Glomerular endothelial cell (primary cell): ENCODE measurements at regions not wholly inside any gene's neighbourhood (a gene's known extent, or its start where the extent isn't known, plus 50 kb on each side); places are given as distances from the start of the nearest gene placed in this dataset.

Source experiments
- DNase-seq: peaks from one replicate; pipeline ENCODE4 v3.0.0-alpha.2; 2011; ENCODE audit warnings: low read depth, low spot score; ENCODE audit errors: extremely low read depth

GRCh38 chr2:126774290-126774689 lies 118.3 kb downstream of the GYPC start:
- no peak for DNase-seq

GRCh38 chr2:126774761-126775160 lies 118.8 kb downstream of the GYPC start:
- DNase-seq, result no peak

GRCh38 chr2:126775300-126775985 lies 119.5 kb downstream of the GYPC start:
- DNase-seq, result no peak

- DNase-seq, result no peak
Observed at GRCh38 chr2:126776255-126776654, 120.3 kb downstream of the GYPC start.

GRCh38 chr2:126776692-126777619 lies 121.0 kb downstream of the GYPC start:
- peak; percentile 12 for DNase-seq

GRCh38 chr2:126777620-126777978 lies 121.1 kb upstream of the TEX51 start:
- no peak for DNase-seq

GRCh38 chr2:126778561-126779501 lies 119.9 kb upstream of the TEX51 start:
- DNase-seq, result no peak

- no peak for DNase-seq
Observed at GRCh38 chr2:126781206-126781605, 117.5 kb upstream of the TEX51 start.

- DNase-seq, result no peak
Observed at GRCh38 chr2:126781806-126782205, 116.9 kb upstream of the TEX51 start.

GRCh38 chr2:126782648-126783047 lies 116.0 kb upstream of the TEX51 start:
- DNase-seq, result no peak

- no peak for DNase-seq
Observed at GRCh38 chr2:126783341-126783740, 115.3 kb upstream of the TEX51 start.

- DNase-seq, result no peak
Observed at GRCh38 chr2:126784045-126784444, 114.6 kb upstream of the TEX51 start.

GRCh38 chr2:126784621-126785020 lies 114.1 kb upstream of the TEX51 start:
- no peak for DNase-seq

GRCh38 chr2:126785236-126785635 lies 113.5 kb upstream of the TEX51 start:
- DNase-seq, result no peak

GRCh38 chr2:126785862-126786261 lies 112.8 kb upstream of the TEX51 start:
- DNase-seq, result no peak

- no peak for DNase-seq
Observed at GRCh38 chr2:126786765-126787164, 111.9 kb upstream of the TEX51 start.

GRCh38 chr2:126787289-126787688 lies 111.4 kb upstream of the TEX51 start:
- no peak for DNase-seq

GRCh38 chr2:126788113-126788512 lies 110.6 kb upstream of the TEX51 start:
- DNase-seq, result no peak

GRCh38 chr2:126788652-126789051 lies 110.0 kb upstream of the TEX51 start:
- DNase-seq, result no peak

GRCh38 chr2:126790987-126791780 lies 107.5 kb upstream of the TEX51 start:
- DNase-seq, result no peak
